ENCODE measurements at regions not wholly inside any gene's neighbourhood (a gene's known extent, or its start where the extent isn't known, plus 50 kb on each side); places are given as distances from the start of the nearest gene placed in this dataset.

GRCh38 chr7:52779004-52779403 is 256.4 kb upstream of the POM121L12 start:
- Histone ChIP-seq H3K27me3 (ENCODE audit: insufficient read depth, low read length) (no peaks in the 10 kb centered on the region), H3K9me3 (ENCODE audit: low read length) (peaks cover 6% of the 10 kb centered on the region), H3K9ac (ENCODE audit: low read length) (no peak overlapping the region), H2AFZ (ENCODE audit: low read length) (peak overlapping the region; percentile 28; the same call in 1 of the 2 replicates), H3K4me3 (ENCODE audit: low read depth, low read length, poor library complexity, severe bottlenecking) (no peak overlapping the region), H4K20me1 (ENCODE audit: insufficient read depth, low read length) (no peaks in the 10 kb centered on the region), H3K4me2 (ENCODE audit: low read length) (no peak overlapping the region), H3K27ac (ENCODE audit: low read depth, low read length, poor library complexity, severe bottlenecking) (no peak overlapping the region), H3F3A (ENCODE audit: insufficient read depth, low read length) (no peaks in the 10 kb centered on the region), H3K79me2 (ENCODE audit: insufficient read depth, low read length) (no peaks in the 10 kb centered on the region), H3K9me2 (ENCODE audit: low read depth, low read length) (no peaks in the 10 kb centered on the region), H3K36me3 (ENCODE audit: insufficient read depth, low read length) (no peaks in the 10 kb centered on the region; the same call in 1 of the 2 replicates), H3K4me1 (ENCODE audit: insufficient read depth, low read length, severe bottlenecking) (peaks cover 50% of the 10 kb centered on the region)
- no peak for TF ChIP-seq EZH2 (IDR thresholded peaks at IDR 0.05; ENCODE audit: borderline replicate concordance, low read length)
- TF ChIP-seq, protein P1, sequence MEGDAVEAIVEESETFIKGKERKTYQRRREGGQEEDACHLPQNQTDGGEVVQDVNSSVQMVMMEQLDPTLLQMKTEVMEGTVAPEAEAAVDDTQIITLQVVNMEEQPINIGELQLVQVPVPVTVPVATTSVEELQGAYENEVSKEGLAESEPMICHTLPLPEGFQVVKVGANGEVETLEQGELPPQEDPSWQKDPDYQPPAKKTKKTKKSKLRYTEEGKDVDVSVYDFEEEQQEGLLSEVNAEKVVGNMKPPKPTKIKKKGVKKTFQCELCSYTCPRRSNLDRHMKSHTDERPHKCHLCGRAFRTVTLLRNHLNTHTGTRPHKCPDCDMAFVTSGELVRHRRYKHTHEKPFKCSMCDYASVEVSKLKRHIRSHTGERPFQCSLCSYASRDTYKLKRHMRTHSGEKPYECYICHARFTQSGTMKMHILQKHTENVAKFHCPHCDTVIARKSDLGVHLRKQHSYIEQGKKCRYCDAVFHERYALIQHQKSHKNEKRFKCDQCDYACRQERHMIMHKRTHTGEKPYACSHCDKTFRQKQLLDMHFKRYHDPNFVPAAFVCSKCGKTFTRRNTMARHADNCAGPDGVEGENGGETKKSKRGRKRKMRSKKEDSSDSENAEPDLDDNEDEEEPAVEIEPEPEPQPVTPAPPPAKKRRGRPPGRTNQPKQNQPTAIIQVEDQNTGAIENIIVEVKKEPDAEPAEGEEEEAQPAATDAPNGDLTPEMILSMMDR (IDR thresholded peaks at IDR 0.05; ENCODE audit: low read length), result no peak

DNA sequence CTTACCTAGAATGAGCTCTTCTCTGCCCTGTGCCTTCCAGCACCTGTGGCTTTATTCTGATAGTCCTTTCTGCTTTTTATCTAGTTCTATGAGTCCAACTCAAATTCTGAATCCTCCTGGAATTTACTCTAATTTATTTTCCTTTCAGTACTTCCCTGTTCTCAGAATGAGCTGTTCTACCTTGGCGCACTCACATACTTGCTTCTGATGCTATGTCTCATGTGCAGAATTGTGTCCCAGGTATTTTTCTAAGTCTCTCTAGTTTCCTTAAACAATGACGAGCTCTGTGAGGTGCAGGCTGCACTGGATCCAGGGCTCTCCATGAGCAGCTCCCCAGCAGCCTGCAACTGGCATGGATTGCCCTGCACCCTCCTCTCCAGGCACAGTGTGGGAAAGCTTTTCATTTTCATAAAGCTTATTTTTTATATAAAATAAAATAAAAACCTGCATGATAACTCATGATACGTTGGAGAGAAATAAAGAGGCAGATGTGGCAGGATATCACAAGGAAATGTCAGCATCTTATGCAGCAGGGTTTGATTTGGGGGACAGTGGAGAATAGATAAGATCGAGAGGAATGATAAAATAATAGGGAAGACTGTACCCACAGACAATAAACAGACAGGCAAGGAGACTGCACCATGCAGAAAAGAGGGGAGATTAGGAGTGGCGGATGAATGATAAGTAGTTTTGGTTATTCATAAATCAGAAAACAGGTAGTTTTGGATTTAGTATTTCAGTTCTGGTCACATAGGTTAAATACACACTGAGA is 258.2 kb upstream of the POM121L12 start:
- peaks cover 63% of the 10 kb centered on the region for H3K4me1 ChIP-seq (ENCODE audit: insufficient read depth, low read length, severe bottlenecking)
- no peak overlapping the region for H3K9ac ChIP-seq (ENCODE audit: low read length)
- H3K4me2 ChIP-seq (ENCODE audit: low read length), result no peak overlapping the region
- no peak overlapping the region for H3K4me3 ChIP-seq (ENCODE audit: low read depth, low read length, poor library complexity, severe bottlenecking)
- no peaks in the 10 kb centered on the region for H4K20me1 ChIP-seq (ENCODE audit: insufficient read depth, low read length)
- H3K27me3 ChIP-seq (ENCODE audit: insufficient read depth, low read length), result no peaks in the 10 kb centered on the region
- no peaks in the 10 kb centered on the region for H3K9me2 ChIP-seq (ENCODE audit: low read depth, low read length)
- no peaks in the 10 kb centered on the region for H3F3A ChIP-seq (ENCODE audit: insufficient read depth, low read length)
- peak overlapping the region; percentile 1 for H3K27ac ChIP-seq (ENCODE audit: low read depth, low read length, poor library complexity, severe bottlenecking)
- peak overlapping the region; percentile 19; the same call in 1 of the 2 replicates for H2AFZ ChIP-seq (ENCODE audit: low read length)
- no peak for TF ChIP-seq EZH2 (IDR thresholded peaks at IDR 0.05; ENCODE audit: borderline replicate concordance, low read length)
- TF ChIP-seq, protein P1 (IDR thresholded peaks at IDR 0.05; ENCODE audit: low read length), result no peak
- no peaks in the 10 kb centered on the region for H3K79me2 ChIP-seq (ENCODE audit: insufficient read depth, low read length)
- peaks cover 6% of the 10 kb centered on the region; the same call in 1 of the 2 replicates for H3K9me3 ChIP-seq (ENCODE audit: low read length)
- no peaks in the 10 kb centered on the region for H3K36me3 ChIP-seq (ENCODE audit: insufficient read depth, low read length)

DNA sequence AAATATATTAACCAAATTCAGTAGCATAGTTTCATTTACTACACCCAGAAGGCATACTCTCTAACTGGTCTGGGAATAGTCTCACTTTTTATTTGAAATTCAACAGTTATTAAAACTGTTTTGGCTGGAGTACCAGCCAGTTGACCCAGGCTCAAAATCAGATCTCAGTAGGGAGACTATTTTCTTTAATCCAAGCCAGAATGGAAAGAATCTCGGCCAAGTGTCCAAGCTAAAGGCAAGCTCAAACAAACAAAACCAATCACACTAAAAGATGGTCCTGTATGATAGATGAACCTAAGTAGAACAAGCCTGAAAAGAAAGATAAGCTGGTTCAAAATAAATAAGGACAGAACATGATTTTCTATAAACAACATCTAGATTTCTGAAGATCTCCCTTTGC is 259.6 kb upstream of the POM121L12 start:
- Histone ChIP-seq H4K20me1 (ENCODE audit: insufficient read depth, low read length) (no peaks in the 10 kb centered on the region), H3K27me3 (ENCODE audit: insufficient read depth, low read length) (no peaks in the 10 kb centered on the region), H3K4me1 (ENCODE audit: insufficient read depth, low read length, severe bottlenecking) (peaks cover 64% of the 10 kb centered on the region), H2AFZ (ENCODE audit: low read length) (peak overlapping the region; percentile 2; the same call in 1 of the 2 replicates), H3K4me3 (ENCODE audit: low read depth, low read length, poor library complexity, severe bottlenecking) (no peak overlapping the region), H3K4me2 (ENCODE audit: low read length) (no peak overlapping the region), H3K79me2 (ENCODE audit: insufficient read depth, low read length) (no peaks in the 10 kb centered on the region), H3K27ac (ENCODE audit: low read depth, low read length, poor library complexity, severe bottlenecking) (no peak overlapping the region), H3K9me2 (ENCODE audit: low read depth, low read length) (no peaks in the 10 kb centered on the region), H3K9ac (ENCODE audit: low read length) (no peak overlapping the region), H3K9me3 (ENCODE audit: low read length) (peaks cover 6% of the 10 kb centered on the region; the same call in 1 of the 2 replicates), H3K36me3 (ENCODE audit: insufficient read depth, low read length) (no peaks in the 10 kb centered on the region), H3F3A (ENCODE audit: insufficient read depth, low read length) (no peaks in the 10 kb centered on the region)
- TF ChIP-seq, protein P1 (IDR thresholded peaks at IDR 0.05; ENCODE audit: low read length), result no peak
- no peak for TF ChIP-seq EZH2 (IDR thresholded peaks at IDR 0.05; ENCODE audit: borderline replicate concordance, low read length)

All from OCI-LY1 (cell line).